HL-60 (cell line): ENCODE measurements at regions not wholly inside any gene's neighbourhood (a gene's known extent, or its start where the extent isn't known, plus 50 kb on each side); places are given as distances from the start of the nearest gene placed in this dataset.

ENCODE experiments used
- DNase-seq, 2 experiments: peaks; one replicate each; pipeline ENCODE4 v3.0.0-alpha.2; 2010 to 2020; ENCODE audit warnings: low read depth in 1 of 2, low spot score in 1 of 2
- H3K27ac ChIP-seq: fragments of 250-450 bp; sonication (Bioruptor Pico); replicated peaks from 2 replicates; pipeline ENCODE4 v1.5.1; 2020; ENCODE audit warnings: mild to moderate bottlenecking, moderate library complexity
- H3K27me3 ChIP-seq: fragments of 250-450 bp; sonication (Bioruptor Pico); 2 replicates; pipeline ENCODE4 v1.5.1; 2021; ENCODE audit warnings: mild to moderate bottlenecking, moderate library complexity; ENCODE audit not compliant: insufficient read depth, poor library complexity, severe bottlenecking
- H3K4me3 ChIP-seq: replicated peaks from 2 replicates; pipeline ENCODE4 v1.5.1; 2011; ENCODE audit warnings: mild to moderate bottlenecking, control low read depth, low read length; ENCODE audit not compliant: insufficient read depth
- GABPA ChIP-seq: IDR thresholded peaks from 2 replicates; pipeline ENCODE4 v1.6.1; 2012; ENCODE audit warnings: low read depth
- POLR2AphosphoS5 ChIP-seq: IDR thresholded peaks from 2 replicates; pipeline ENCODE4 v1.6.1; 2012; ENCODE audit warnings: low read depth
- SPI1 ChIP-seq: IDR thresholded peaks from 2 replicates; pipeline ENCODE4 v1.6.1; 2012; ENCODE audit warnings: low read depth, mild to moderate bottlenecking, borderline replicate concordance
- TF ChIP-seq, protein P1 (sequence below): IDR thresholded peaks from 2 replicates; pipeline ENCODE4 v1.6.1; 2012; ENCODE audit warnings: low read depth; ENCODE audit not compliant: insufficient replicate concordance
- TF ChIP-seq, protein P2 (sequence below): IDR thresholded peaks from one replicate; pipeline ENCODE4 v1.5.1; 2011; ENCODE audit warnings: low read length, control low read depth, inconsistent platforms; ENCODE audit not compliant: insufficient read depth

DNA sequence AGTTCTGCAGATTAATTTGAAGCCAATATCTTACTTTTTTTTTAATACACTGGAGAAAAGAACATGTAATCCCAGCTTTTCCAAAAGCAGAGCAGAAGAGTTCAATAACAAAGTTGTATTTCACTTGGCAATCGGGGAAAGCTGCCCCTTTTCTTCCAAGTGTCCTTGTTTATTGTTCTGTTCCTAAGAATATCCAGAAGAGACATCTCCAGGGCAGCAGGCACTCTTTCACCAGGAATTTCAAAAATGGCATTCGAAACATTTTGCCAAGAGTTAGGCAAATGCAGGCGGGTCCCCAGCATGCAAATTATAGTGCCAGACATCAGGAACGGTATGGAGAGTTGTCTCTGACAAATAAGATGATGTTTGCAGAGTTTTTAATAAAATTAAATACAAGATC is 494.5 kb downstream of the BCOR start:
- no peak for TF ChIP-seq SPI1
- TF ChIP-seq, protein P1, sequence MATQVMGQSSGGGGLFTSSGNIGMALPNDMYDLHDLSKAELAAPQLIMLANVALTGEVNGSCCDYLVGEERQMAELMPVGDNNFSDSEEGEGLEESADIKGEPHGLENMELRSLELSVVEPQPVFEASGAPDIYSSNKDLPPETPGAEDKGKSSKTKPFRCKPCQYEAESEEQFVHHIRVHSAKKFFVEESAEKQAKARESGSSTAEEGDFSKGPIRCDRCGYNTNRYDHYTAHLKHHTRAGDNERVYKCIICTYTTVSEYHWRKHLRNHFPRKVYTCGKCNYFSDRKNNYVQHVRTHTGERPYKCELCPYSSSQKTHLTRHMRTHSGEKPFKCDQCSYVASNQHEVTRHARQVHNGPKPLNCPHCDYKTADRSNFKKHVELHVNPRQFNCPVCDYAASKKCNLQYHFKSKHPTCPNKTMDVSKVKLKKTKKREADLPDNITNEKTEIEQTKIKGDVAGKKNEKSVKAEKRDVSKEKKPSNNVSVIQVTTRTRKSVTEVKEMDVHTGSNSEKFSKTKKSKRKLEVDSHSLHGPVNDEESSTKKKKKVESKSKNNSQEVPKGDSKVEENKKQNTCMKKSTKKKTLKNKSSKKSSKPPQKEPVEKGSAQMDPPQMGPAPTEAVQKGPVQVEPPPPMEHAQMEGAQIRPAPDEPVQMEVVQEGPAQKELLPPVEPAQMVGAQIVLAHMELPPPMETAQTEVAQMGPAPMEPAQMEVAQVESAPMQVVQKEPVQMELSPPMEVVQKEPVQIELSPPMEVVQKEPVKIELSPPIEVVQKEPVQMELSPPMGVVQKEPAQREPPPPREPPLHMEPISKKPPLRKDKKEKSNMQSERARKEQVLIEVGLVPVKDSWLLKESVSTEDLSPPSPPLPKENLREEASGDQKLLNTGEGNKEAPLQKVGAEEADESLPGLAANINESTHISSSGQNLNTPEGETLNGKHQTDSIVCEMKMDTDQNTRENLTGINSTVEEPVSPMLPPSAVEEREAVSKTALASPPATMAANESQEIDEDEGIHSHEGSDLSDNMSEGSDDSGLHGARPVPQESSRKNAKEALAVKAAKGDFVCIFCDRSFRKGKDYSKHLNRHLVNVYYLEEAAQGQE, result no peak
- no peak for TF ChIP-seq POLR2AphosphoS5
- TF ChIP-seq, protein P2, sequence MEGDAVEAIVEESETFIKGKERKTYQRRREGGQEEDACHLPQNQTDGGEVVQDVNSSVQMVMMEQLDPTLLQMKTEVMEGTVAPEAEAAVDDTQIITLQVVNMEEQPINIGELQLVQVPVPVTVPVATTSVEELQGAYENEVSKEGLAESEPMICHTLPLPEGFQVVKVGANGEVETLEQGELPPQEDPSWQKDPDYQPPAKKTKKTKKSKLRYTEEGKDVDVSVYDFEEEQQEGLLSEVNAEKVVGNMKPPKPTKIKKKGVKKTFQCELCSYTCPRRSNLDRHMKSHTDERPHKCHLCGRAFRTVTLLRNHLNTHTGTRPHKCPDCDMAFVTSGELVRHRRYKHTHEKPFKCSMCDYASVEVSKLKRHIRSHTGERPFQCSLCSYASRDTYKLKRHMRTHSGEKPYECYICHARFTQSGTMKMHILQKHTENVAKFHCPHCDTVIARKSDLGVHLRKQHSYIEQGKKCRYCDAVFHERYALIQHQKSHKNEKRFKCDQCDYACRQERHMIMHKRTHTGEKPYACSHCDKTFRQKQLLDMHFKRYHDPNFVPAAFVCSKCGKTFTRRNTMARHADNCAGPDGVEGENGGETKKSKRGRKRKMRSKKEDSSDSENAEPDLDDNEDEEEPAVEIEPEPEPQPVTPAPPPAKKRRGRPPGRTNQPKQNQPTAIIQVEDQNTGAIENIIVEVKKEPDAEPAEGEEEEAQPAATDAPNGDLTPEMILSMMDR, result no peak
- no peak for TF ChIP-seq GABPA
- H3K27ac ChIP-seq, result no peak overlapping the region
- no peak overlapping the region for H3K4me3 ChIP-seq
- no peak for DNase-seq
- H3K27me3 ChIP-seq, result no peaks in the 10 kb centered on the region

DNA sequence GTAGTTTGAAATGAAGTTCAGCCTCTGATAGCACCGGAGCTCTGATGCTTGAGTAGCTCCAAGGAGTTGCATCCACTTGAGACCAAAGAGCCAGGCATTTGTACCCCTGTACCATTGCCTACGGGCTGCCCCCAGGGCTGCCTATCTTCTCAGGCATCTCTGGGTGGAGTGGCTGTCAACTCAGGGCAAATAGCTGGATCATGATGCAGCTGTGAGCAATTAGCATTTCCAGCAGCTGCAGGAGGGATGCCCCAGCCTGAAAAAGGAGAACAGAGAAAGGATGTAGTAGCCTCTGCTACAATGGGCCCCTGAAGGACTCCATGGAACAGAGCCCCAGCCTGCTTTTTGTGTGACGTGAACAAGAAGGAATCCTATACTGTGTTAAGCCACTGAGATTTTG is 492.6 kb downstream of the BCOR start:
- TF ChIP-seq, protein P2, result no peak
- TF ChIP-seq SPI1 (no peak), GABPA (no peak), POLR2AphosphoS5 (no peak)
- TF ChIP-seq, protein P1, result no peak
- no peak for DNase-seq
- Histone ChIP-seq H3K4me3 (no peak overlapping the region), H3K27ac (no peak overlapping the region), H3K27me3 (no peaks in the 10 kb centered on the region)

DNA sequence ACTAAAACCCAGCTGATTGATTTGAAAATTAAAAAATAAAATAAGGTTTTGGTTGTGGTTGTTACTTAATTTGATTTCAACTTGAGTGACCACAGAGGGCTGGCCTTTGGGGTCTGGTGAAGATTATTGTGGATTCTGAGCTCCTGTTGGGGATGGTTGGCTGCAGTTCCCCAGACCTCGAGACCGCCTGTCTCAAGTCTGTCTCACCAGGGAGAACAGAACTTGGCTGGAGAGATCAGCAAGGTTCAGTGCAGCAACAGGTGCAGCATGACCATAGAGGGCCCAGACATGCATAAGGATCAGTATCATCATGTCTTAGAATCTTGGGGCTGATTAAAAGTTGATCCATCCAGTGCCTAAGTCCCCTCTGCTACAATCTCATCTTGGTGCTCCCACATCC is 491.9 kb downstream of the BCOR start:
- H3K27me3 ChIP-seq, result no peaks in the 10 kb centered on the region

More for the DNA sequence above, 491.9 kb downstream of the BCOR start:
- Histone ChIP-seq H3K4me3 (no peak overlapping the region), H3K27ac (no peak overlapping the region)
- DNase-seq, result no peak
- no peak for TF ChIP-seq SPI1
- TF ChIP-seq GABPA, result no peak
- TF ChIP-seq, protein P1, result no peak
- no peak for TF ChIP-seq POLR2AphosphoS5
- TF ChIP-seq, protein P2, result no peak
